ENCODE measurements at regions not wholly inside any gene's neighbourhood (a gene's known extent, or its start where the extent isn't known, plus 50 kb on each side); places are given as distances from the start of the nearest gene placed in this dataset.

DNA sequence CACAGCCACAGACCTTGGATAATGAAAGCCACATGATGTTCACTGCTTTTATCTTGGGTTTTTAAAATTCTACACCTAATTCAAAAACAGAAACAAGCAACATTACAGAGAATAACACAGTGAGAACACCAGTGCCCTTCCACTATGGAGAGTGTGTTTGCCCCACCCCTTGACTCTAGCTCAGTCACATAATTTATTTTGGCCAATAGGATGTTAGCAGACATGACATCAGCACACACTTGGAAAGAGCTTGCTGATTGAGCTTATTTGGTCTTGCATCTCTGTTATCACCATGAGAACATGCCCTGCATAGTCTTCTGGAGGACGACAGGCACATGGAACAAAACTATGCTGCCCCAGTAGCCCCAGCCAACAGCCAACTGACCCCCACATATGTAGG lies 118.1 kb downstream of the HNRNPD start:
- ATAC-seq: no peak
- DNase-seq (ENCODE audit: low read depth, low spot score): no peak
- TF ChIP-seq, protein P1, sequence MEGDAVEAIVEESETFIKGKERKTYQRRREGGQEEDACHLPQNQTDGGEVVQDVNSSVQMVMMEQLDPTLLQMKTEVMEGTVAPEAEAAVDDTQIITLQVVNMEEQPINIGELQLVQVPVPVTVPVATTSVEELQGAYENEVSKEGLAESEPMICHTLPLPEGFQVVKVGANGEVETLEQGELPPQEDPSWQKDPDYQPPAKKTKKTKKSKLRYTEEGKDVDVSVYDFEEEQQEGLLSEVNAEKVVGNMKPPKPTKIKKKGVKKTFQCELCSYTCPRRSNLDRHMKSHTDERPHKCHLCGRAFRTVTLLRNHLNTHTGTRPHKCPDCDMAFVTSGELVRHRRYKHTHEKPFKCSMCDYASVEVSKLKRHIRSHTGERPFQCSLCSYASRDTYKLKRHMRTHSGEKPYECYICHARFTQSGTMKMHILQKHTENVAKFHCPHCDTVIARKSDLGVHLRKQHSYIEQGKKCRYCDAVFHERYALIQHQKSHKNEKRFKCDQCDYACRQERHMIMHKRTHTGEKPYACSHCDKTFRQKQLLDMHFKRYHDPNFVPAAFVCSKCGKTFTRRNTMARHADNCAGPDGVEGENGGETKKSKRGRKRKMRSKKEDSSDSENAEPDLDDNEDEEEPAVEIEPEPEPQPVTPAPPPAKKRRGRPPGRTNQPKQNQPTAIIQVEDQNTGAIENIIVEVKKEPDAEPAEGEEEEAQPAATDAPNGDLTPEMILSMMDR (IDR thresholded peaks at IDR 0.05): no peak
- TF ChIP-seq TCF7L2 (IDR thresholded peaks at IDR 0.05; ENCODE audit: low read depth, low read length) (no peak), POLR2AphosphoS5 (IDR thresholded peaks at IDR 0.05; ENCODE audit: low read depth, low read length) (no peak), SIN3A (IDR thresholded peaks at IDR 0.05; ENCODE audit: borderline replicate concordance, insufficient read depth, low read depth, low read length) (no peak)
- TF ChIP-seq, protein P2, sequence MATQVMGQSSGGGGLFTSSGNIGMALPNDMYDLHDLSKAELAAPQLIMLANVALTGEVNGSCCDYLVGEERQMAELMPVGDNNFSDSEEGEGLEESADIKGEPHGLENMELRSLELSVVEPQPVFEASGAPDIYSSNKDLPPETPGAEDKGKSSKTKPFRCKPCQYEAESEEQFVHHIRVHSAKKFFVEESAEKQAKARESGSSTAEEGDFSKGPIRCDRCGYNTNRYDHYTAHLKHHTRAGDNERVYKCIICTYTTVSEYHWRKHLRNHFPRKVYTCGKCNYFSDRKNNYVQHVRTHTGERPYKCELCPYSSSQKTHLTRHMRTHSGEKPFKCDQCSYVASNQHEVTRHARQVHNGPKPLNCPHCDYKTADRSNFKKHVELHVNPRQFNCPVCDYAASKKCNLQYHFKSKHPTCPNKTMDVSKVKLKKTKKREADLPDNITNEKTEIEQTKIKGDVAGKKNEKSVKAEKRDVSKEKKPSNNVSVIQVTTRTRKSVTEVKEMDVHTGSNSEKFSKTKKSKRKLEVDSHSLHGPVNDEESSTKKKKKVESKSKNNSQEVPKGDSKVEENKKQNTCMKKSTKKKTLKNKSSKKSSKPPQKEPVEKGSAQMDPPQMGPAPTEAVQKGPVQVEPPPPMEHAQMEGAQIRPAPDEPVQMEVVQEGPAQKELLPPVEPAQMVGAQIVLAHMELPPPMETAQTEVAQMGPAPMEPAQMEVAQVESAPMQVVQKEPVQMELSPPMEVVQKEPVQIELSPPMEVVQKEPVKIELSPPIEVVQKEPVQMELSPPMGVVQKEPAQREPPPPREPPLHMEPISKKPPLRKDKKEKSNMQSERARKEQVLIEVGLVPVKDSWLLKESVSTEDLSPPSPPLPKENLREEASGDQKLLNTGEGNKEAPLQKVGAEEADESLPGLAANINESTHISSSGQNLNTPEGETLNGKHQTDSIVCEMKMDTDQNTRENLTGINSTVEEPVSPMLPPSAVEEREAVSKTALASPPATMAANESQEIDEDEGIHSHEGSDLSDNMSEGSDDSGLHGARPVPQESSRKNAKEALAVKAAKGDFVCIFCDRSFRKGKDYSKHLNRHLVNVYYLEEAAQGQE (IDR thresholded peaks at IDR 0.05; ENCODE audit: insufficient read depth in 1 of 2, low read depth in 2 of 2, low read length in 1 of 2): no peak
- intact Hi-C loops (cut with micrococcal nuclease; ENCODE audit: unreplicated experiment): no loop called here
- ChIA-PET POLR2A (no interaction called here), CTCF (no interaction called here)
- no peaks in the 10 kb centered on the region for H3K4me1 ChIP-seq (ENCODE audit: control insufficient read depth, insufficient read depth, low read length)
- H3K27ac ChIP-seq (ENCODE audit: low read length): no peak overlapping the region
- no TSS peak for BruUV-seq (replicated peaks)
- H3K27me3 ChIP-seq (ENCODE audit: control insufficient read depth, insufficient read depth, low read length): no peaks in the 10 kb centered on the region
- in situ Hi-C loops (cut with HindIII; ENCODE audit: low pct_unique_long_range_greater_than_20kb, low sequenced_read_pairs): no loop called here
- no peaks in the 10 kb centered on the region for H3K9me3 ChIP-seq (ENCODE audit: control insufficient read depth, insufficient read depth, low read depth, low read length)
- no peak overlapping the region for H3K4me3 ChIP-seq (ENCODE audit: low read depth in 2 of 2, low read length in 2 of 2)
- no peaks in the 10 kb centered on the region for H3K36me3 ChIP-seq (ENCODE audit: control insufficient read depth, insufficient read depth, low read length)

DNA sequence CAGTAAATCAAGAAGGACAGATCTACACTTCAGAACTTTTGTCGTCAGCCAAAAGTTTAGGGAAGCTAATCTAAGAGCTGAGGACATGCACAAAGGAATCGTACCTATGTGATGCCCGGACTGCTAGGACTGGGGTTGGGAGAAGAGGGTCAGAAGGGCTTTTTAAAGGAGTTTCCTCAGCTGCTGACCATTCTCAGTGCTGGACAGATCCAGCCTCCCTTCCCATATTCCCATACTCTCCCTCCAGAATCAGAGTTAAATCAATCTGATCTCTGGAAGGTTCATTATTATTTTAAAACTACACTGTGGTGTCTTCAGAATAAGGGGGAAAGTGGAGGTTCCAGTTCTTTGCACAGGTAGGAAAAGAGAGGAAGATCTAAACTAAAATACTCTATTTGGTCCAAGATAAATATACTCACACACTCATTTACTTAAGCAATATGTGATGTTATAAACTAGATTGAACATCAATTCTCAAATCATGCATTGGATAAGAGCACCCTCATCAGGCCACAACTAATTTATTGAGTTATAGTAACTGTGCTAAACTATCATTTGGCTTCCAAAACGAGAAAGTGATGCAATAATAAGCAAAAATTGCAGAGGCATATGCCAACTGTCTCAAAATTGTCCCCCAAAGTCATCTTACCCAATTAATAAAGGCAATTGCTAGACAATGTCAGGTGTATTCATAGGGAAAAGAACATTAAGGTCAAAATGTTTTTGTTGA lies 124.7 kb downstream of the HNRNPD start:
- Histone ChIP-seq H3K27ac (ENCODE audit: low read length) (no peak overlapping the region), H3K27me3 (ENCODE audit: control insufficient read depth, insufficient read depth, low read length) (no peaks in the 10 kb centered on the region), H3K4me1 (ENCODE audit: control insufficient read depth, insufficient read depth, low read length) (no peaks in the 10 kb centered on the region), H3K4me3 (ENCODE audit: low read depth in 2 of 2, low read length in 2 of 2) (no peak overlapping the region), H3K9me3 (ENCODE audit: control insufficient read depth, insufficient read depth, low read depth, low read length) (no peaks in the 10 kb centered on the region), H3K36me3 (ENCODE audit: control insufficient read depth, insufficient read depth, low read length) (no peaks in the 10 kb centered on the region)
- in situ Hi-C loops (cut with HindIII; ENCODE audit: low pct_unique_long_range_greater_than_20kb, low sequenced_read_pairs): no loop called here
- no TSS peak for BruUV-seq (replicated peaks)
- DNase-seq (ENCODE audit: low read depth, low spot score) (no peak), ATAC-seq (no peak)
- ChIA-PET POLR2A (no interaction called here), CTCF (no interaction called here)
- no peak for TF ChIP-seq SIN3A (IDR thresholded peaks at IDR 0.05; ENCODE audit: borderline replicate concordance, insufficient read depth, low read depth, low read length)
- TF ChIP-seq, protein P1 (IDR thresholded peaks at IDR 0.05): no peak
- TF ChIP-seq, protein P2 (IDR thresholded peaks at IDR 0.05; ENCODE audit: insufficient read depth in 1 of 2, low read depth in 2 of 2, low read length in 1 of 2): no peak
- TF ChIP-seq POLR2AphosphoS5 (IDR thresholded peaks at IDR 0.05; ENCODE audit: low read depth, low read length): no peak
- no peak for TF ChIP-seq TCF7L2 (IDR thresholded peaks at IDR 0.05; ENCODE audit: low read depth, low read length)
- intact Hi-C loops (cut with micrococcal nuclease; ENCODE audit: unreplicated experiment): no loop called here

Data from Panc1 (cell line).